Suprapubic skin (tissue), 3 donors: ENCODE measurements at regions not wholly inside any gene's neighbourhood (a gene's known extent, or its start where the extent isn't known, plus 50 kb on each side); places are given as distances from the start of the nearest gene placed in this dataset.

Experiments used
- CTCF ChIP-seq, 2 donors: fragments of 200-600 bp in 1 of 2; fragments of 450-650 bp in 1 of 2; sonication (generic) in 1 of 2; IDR thresholded peaks; one replicate each; pipeline ENCODE4 v1.5.1; 2016 to 2019; ENCODE audit warnings: antibody characterized with exemption in 2 of 2, mild to moderate bottlenecking in 1 of 2, moderate library complexity in 1 of 2
- EP300 ChIP-seq: sonication (generic); formaldehyde crosslinking; IDR thresholded peaks from one replicate; pipeline ENCODE4 v1.6.1; 2017; ENCODE audit warnings: antibody characterized with exemption
- POLR2A ChIP-seq, 2 donors: fragments of 450-650 bp; IDR thresholded peaks; one replicate each; pipeline ENCODE4 v1.6.1; 2017; ENCODE audit warnings: antibody characterized with exemption in 2 of 2, mild to moderate bottlenecking in 2 of 2, moderate library complexity in 2 of 2

- TF ChIP-seq CTCF (IDR thresholded peaks at IDR 0.05) (no peak), POLR2A (IDR thresholded peaks at IDR 0.05) (no peak), EP300 (no peak)
These were observed 711.9 kb upstream of the TMEM132C start for GRCh38 chr12:127555071-127555470.
